Activated naive CD8-positive, alpha-beta T cell treated with anti-CD3 and anti-CD28 coated beads, Interleukin-2, amount 10 ng/mL, durations not matched to agents 7 days and 5 days (primary cell): ENCODE measurements at regions not wholly inside any gene's neighbourhood (a gene's known extent, or its start where the extent isn't known, plus 50 kb on each side); places are given as distances from the start of the nearest gene placed in this dataset.

Experiments
- ATAC-seq: fragments of 150-1000 bp; cut with Tn5 transposase; one replicate; pipeline ENCODE4 v1.10.0; 2021; ENCODE audit warnings: low read depth, moderate library complexity
- POLR2A ChIA-PET: fragments of 350-600 bp; sonication (Branson Sonifier 250); formaldehyde crosslinking; loops from one replicate; lab custom pipeline; 2021; ENCODE audit warnings: antibody characterized with exemption; lab: Charles Lee
- DNase-seq: peaks from one replicate; pipeline ENCODE4 v3.0.0; 2021
- H3K27ac Mint-ChIP-seq: one replicate; pipeline ENCODE4 v1.8.0; 2022; ENCODE audit warnings: mild to moderate bottlenecking, mixed read lengths
- H3K27me3 Mint-ChIP-seq: one replicate; pipeline ENCODE4 v1.8.0; 2022; ENCODE audit warnings: mild to moderate bottlenecking, moderate library complexity, mixed read lengths
- H3K36me3 Mint-ChIP-seq: one replicate; pipeline ENCODE4 v1.8.0; 2021; ENCODE audit warnings: mild to moderate bottlenecking, mixed read lengths
- H3K4me1 Mint-ChIP-seq: one replicate; pipeline ENCODE4 v1.8.0; 2021; ENCODE audit warnings: mixed read lengths
- H3K4me3 Mint-ChIP-seq: one replicate; pipeline ENCODE4 v1.8.0; 2022; ENCODE audit warnings: mild to moderate bottlenecking, moderate library complexity, mixed read lengths
- H3K9me3 Mint-ChIP-seq: one replicate; pipeline ENCODE4 v1.8.0; 2021; ENCODE audit warnings: mixed read lengths

GRCh38 chr1:221643404-221644144 lies 98.3 kb downstream of the DUSP10 start:
- no peak overlapping the region for H3K27ac Mint-ChIP-seq
- no peaks in the 10 kb centered on the region for H3K27me3 Mint-ChIP-seq
- H3K4me1 Mint-ChIP-seq: no peaks in the 10 kb centered on the region
- DNase-seq: no peak
- no peak overlapping the region for H3K4me3 Mint-ChIP-seq
- no peaks in the 10 kb centered on the region for H3K9me3 Mint-ChIP-seq
- POLR2A ChIA-PET: no interaction called here
- ATAC-seq: no peak
- H3K36me3 Mint-ChIP-seq: peaks cover 1% of the 10 kb centered on the region

GRCh38 chr1:221644145-221644448 lies 97.8 kb downstream of the DUSP10 start:
- Mint-ChIP-seq H3K27me3 (no peaks in the 10 kb centered on the region), H3K27ac (no peak overlapping the region), H3K9me3 (no peaks in the 10 kb centered on the region), H3K36me3 (peaks cover 1% of the 10 kb centered on the region), H3K4me3 (no peak overlapping the region), H3K4me1 (no peaks in the 10 kb centered on the region)
- no peak for DNase-seq
- no peak for ATAC-seq
- POLR2A ChIA-PET: no interaction called here

GRCh38 chr1:221644663-221645258 lies 97.1 kb downstream of the DUSP10 start:
- ATAC-seq: no peak
- Mint-ChIP-seq H3K36me3 (no peaks in the 10 kb centered on the region), H3K9me3 (no peaks in the 10 kb centered on the region), H3K27ac (no peak overlapping the region), H3K4me3 (no peak overlapping the region), H3K27me3 (no peaks in the 10 kb centered on the region), H3K4me1 (no peaks in the 10 kb centered on the region)
- POLR2A ChIA-PET: no interaction called here
- no peak for DNase-seq

- Mint-ChIP-seq H3K9me3 (no peaks in the 10 kb centered on the region), H3K27ac (no peak overlapping the region), H3K4me1 (no peaks in the 10 kb centered on the region), H3K36me3 (no peaks in the 10 kb centered on the region), H3K27me3 (no peaks in the 10 kb centered on the region), H3K4me3 (no peak overlapping the region)
- ATAC-seq: no peak
- no peak for DNase-seq
- POLR2A ChIA-PET: no interaction called here
Measured at GRCh38 chr1:221648201-221648600, 93.7 kb downstream of the DUSP10 start.
